Astrocyte of the cerebellum (primary cell): ENCODE measurements at regions not wholly inside any gene's neighbourhood (a gene's known extent, or its start where the extent isn't known, plus 50 kb on each side); places are given as distances from the start of the nearest gene placed in this dataset.

ENCODE experiments used
- DNase-seq: peaks from one replicate; pipeline ENCODE4 v3.0.0-alpha.2; 2011; ENCODE audit warnings: low read depth
- H3K4me3 ChIP-seq: 2 replicates; pipeline ENCODE4 v1.5.1; 2011; ENCODE audit warnings: mild to moderate bottlenecking, low read depth, low read length, moderate library complexity
- in situ Hi-C: cut with HindIII; loops from 2 replicates; pipeline ENCODE4 v1.10.0; 2017; ENCODE audit warnings: low sequenced_read_pairs
- TF ChIP-seq, protein P1 (sequence below): IDR thresholded peaks from 2 replicates; pipeline ENCODE4 v1.5.1; 2012; ENCODE audit warnings: low read length, low read depth, moderate library complexity, mild to moderate bottlenecking; ENCODE audit errors: missing control alignments

- in situ Hi-C loops, result no loop called here
- peak overlapping the region; percentile 47 for H3K4me3 ChIP-seq
- DNase-seq, result no peak
- TF ChIP-seq, protein P1, sequence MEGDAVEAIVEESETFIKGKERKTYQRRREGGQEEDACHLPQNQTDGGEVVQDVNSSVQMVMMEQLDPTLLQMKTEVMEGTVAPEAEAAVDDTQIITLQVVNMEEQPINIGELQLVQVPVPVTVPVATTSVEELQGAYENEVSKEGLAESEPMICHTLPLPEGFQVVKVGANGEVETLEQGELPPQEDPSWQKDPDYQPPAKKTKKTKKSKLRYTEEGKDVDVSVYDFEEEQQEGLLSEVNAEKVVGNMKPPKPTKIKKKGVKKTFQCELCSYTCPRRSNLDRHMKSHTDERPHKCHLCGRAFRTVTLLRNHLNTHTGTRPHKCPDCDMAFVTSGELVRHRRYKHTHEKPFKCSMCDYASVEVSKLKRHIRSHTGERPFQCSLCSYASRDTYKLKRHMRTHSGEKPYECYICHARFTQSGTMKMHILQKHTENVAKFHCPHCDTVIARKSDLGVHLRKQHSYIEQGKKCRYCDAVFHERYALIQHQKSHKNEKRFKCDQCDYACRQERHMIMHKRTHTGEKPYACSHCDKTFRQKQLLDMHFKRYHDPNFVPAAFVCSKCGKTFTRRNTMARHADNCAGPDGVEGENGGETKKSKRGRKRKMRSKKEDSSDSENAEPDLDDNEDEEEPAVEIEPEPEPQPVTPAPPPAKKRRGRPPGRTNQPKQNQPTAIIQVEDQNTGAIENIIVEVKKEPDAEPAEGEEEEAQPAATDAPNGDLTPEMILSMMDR, result no peak
Observed at GRCh38 chr9:96021551-96022444, 146.3 kb downstream of the ERCC6L2 start.

GRCh38 chr9:96020792-96021550 is 145.5 kb downstream of the ERCC6L2 start:
- DNase-seq, result no peak
- TF ChIP-seq, protein P1, result no peak
- in situ Hi-C loops, result no loop called here
- peak overlapping the region; percentile 47 for H3K4me3 ChIP-seq

GRCh38 chr9:96020300-96020791 is 144.9 kb downstream of the ERCC6L2 start:
- TF ChIP-seq, protein P1, result no peak
- in situ Hi-C loops, result no loop called here
- H3K4me3 ChIP-seq, result peak overlapping the region; percentile 47
- no peak for DNase-seq
